ENCODE measurements at regions not wholly inside any gene's neighbourhood (a gene's known extent, or its start where the extent isn't known, plus 50 kb on each side); places are given as distances from the start of the nearest gene placed in this dataset.

DNA sequence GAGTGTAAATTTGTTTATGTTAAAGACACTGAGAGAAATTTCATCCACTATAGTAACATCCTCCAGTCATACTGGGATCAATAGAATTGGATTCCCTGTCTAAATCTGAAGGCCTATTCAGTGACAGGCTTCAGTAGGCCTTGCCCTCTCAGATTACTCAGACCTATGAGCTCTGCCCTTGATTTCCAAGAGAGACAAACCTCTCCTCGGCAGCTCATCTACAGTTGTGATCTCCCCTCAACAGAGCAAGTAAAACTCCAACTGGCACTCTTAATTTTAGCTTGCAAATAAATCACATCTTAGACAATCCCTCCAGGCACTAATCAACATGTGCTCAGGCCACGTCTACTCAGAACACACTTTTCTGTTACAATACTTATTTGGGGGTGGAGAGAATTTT lies 1191.4 kb upstream of the PHF14 start:
- Histone ChIP-seq H3K27me3 (ENCODE audit: low read depth, low read length) (no peaks in the 10 kb centered on the region), H2AFZ (ENCODE audit: low read depth, low read length) (no peak overlapping the region), H3K9me3 (ENCODE audit: insufficient read depth, low read length) (no peaks in the 10 kb centered on the region), H3K79me2 (ENCODE audit: low read length) (no peaks in the 10 kb centered on the region), H3K4me3 (ENCODE audit: low read length) (no peak overlapping the region), H3K4me2 (ENCODE audit: low read length) (no peak overlapping the region), H3K36me3 (replicated peaks; ENCODE audit: low read depth, low read length) (no peaks in the 10 kb centered on the region), H4K20me1 (ENCODE audit: insufficient read depth, low read length) (no peaks in the 10 kb centered on the region), H3K27ac (ENCODE audit: low read length) (no peak overlapping the region), H3K9ac (ENCODE audit: low read length) (no peak overlapping the region), H3K4me1 (ENCODE audit: low read length) (peaks cover 9% of the 10 kb centered on the region)
- TF ChIP-seq, protein P1, sequence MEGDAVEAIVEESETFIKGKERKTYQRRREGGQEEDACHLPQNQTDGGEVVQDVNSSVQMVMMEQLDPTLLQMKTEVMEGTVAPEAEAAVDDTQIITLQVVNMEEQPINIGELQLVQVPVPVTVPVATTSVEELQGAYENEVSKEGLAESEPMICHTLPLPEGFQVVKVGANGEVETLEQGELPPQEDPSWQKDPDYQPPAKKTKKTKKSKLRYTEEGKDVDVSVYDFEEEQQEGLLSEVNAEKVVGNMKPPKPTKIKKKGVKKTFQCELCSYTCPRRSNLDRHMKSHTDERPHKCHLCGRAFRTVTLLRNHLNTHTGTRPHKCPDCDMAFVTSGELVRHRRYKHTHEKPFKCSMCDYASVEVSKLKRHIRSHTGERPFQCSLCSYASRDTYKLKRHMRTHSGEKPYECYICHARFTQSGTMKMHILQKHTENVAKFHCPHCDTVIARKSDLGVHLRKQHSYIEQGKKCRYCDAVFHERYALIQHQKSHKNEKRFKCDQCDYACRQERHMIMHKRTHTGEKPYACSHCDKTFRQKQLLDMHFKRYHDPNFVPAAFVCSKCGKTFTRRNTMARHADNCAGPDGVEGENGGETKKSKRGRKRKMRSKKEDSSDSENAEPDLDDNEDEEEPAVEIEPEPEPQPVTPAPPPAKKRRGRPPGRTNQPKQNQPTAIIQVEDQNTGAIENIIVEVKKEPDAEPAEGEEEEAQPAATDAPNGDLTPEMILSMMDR (IDR thresholded peaks at IDR 0.05; ENCODE audit: low read depth, low read length): no peak
- no peak for TF ChIP-seq EZH2phosphoT487 (IDR thresholded peaks at IDR 0.05; ENCODE audit: low read depth)

DNA sequence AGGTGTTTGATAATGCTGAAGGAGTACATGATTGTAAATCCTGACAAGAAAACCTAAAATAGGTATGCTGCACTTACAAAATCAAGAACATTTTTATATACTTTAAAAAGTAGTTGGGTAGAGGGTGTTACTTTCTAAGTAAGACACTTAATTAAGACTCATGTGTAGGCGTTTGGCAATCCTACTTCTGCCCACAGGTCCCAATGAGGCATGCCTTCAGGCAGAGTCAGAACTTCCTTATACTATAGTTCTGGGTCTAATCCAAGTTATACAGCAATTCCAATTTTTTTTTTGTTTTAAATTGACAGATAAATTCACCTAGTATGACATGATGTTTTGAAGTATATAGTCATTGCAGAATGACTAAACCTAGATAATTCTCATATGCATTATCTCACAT lies 1188.5 kb upstream of the PHF14 start:
- TF ChIP-seq EZH2phosphoT487 (IDR thresholded peaks at IDR 0.05; ENCODE audit: low read depth): no peak
- TF ChIP-seq, protein P1 (IDR thresholded peaks at IDR 0.05; ENCODE audit: low read depth, low read length): no peak
- no peaks in the 10 kb centered on the region for H3K9me3 ChIP-seq (ENCODE audit: insufficient read depth, low read length)
- no peaks in the 10 kb centered on the region for H4K20me1 ChIP-seq (ENCODE audit: insufficient read depth, low read length)
- H3K79me2 ChIP-seq (ENCODE audit: low read length): no peaks in the 10 kb centered on the region
- no peaks in the 10 kb centered on the region for H3K36me3 ChIP-seq (replicated peaks; ENCODE audit: low read depth, low read length)
- no peak overlapping the region for H2AFZ ChIP-seq (ENCODE audit: low read depth, low read length)
- no peak overlapping the region for H3K4me2 ChIP-seq (ENCODE audit: low read length)
- no peaks in the 10 kb centered on the region for H3K27me3 ChIP-seq (ENCODE audit: low read depth, low read length)
- H3K4me1 ChIP-seq (ENCODE audit: low read length): peaks cover 6% of the 10 kb centered on the region
- H3K9ac ChIP-seq (ENCODE audit: low read length): no peak overlapping the region
- no peak overlapping the region for H3K4me3 ChIP-seq (ENCODE audit: low read length)
- H3K27ac ChIP-seq (ENCODE audit: low read length): no peak overlapping the region

DNA sequence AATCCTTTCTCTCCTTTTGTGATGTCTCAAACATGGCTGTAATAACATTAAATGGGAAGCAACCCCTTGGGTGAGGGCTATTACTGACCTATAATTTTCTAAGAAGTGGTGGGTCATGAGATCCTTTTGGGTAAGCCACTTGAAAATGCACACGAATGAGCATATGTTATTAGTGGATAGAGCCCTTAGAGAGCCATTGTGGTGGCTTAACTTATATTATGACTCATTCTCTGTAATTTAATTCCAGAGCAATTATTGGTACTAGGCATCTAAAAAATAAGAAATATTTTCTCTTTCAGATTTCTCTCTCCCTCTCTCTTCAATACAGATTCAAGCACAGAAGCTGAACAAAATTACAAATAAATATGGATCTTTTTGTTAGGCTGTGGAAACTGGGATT lies 1177.4 kb upstream of the PHF14 start:
- H3K79me2 ChIP-seq (ENCODE audit: low read length): no peaks in the 10 kb centered on the region
- H3K4me3 ChIP-seq (ENCODE audit: low read length): no peak overlapping the region
- H3K4me1 ChIP-seq (ENCODE audit: low read length): no peaks in the 10 kb centered on the region
- no peak overlapping the region for H2AFZ ChIP-seq (ENCODE audit: low read depth, low read length)
- H3K4me2 ChIP-seq (ENCODE audit: low read length): no peak overlapping the region
- H3K27me3 ChIP-seq (ENCODE audit: low read depth, low read length): no peaks in the 10 kb centered on the region
- TF ChIP-seq, protein P1 (IDR thresholded peaks at IDR 0.05; ENCODE audit: low read depth, low read length): no peak
- TF ChIP-seq EZH2phosphoT487 (IDR thresholded peaks at IDR 0.05; ENCODE audit: low read depth): no peak
- H4K20me1 ChIP-seq (ENCODE audit: insufficient read depth, low read length): no peaks in the 10 kb centered on the region
- H3K9ac ChIP-seq (ENCODE audit: low read length): no peak overlapping the region
- H3K27ac ChIP-seq (ENCODE audit: low read length): no peak overlapping the region
- no peaks in the 10 kb centered on the region for H3K36me3 ChIP-seq (replicated peaks; ENCODE audit: low read depth, low read length)
- H3K9me3 ChIP-seq (ENCODE audit: insufficient read depth, low read length): no peaks in the 10 kb centered on the region

DNA sequence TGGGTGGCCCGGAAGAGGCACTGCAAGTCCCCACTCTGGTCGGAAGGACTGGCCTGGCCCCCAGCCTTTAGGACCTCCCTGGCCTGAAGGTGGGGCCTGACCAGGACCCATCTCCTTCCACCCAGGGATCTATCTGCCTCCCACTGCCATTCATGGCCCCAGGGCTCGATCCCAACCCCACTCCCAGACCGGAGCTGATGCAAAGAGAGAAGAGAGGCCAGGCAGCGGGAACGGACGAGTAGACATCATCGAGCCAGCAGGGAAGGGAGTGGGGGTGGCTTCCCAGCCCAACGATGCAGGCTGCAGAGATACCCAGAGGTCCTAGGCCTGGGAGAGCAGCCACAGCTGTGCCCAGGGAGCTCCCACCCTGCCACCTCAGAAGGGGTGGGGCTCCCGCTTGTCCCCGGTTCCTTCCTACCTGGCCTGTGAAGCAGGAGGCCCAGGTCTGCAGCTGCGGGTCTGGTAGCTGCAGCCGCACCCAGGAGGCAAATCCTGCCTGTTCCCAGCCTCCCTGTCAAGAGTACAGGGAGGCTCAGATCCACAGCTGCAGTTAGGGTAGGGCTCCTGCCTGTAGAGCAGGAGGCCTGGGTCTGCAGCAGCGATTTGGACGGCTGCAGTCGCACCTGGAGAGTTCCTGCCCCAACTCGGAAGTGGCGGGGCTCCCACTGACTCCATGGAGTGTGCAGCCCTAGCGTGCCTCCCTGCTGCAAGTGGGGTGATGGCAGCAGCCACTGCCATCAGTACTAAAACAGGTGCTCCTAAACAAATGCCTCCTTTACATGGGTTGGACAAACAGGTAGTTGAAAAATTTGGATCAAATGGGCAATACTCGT lies 1151.0 kb upstream of the PHF14 start:
- no peak for TF ChIP-seq EZH2phosphoT487 (IDR thresholded peaks at IDR 0.05; ENCODE audit: low read depth)
- TF ChIP-seq, protein P1 (IDR thresholded peaks at IDR 0.05; ENCODE audit: low read depth, low read length): no peak
- Histone ChIP-seq H3K79me2 (ENCODE audit: low read length) (no peaks in the 10 kb centered on the region), H2AFZ (ENCODE audit: low read depth, low read length) (no peak overlapping the region)

More for the DNA sequence above, 1151.0 kb upstream of the PHF14 start:
- no peak overlapping the region for H3K4me2 ChIP-seq (ENCODE audit: low read length)
- no peak overlapping the region for H3K9ac ChIP-seq (ENCODE audit: low read length)
- H3K4me1 ChIP-seq (ENCODE audit: low read length): no peaks in the 10 kb centered on the region
- H3K36me3 ChIP-seq (replicated peaks; ENCODE audit: low read depth, low read length): no peaks in the 10 kb centered on the region
- H3K27ac ChIP-seq (ENCODE audit: low read length): no peak overlapping the region
- H3K4me3 ChIP-seq (ENCODE audit: low read length): no peak overlapping the region
- no peaks in the 10 kb centered on the region for H3K9me3 ChIP-seq (ENCODE audit: insufficient read depth, low read length)
- H4K20me1 ChIP-seq (ENCODE audit: insufficient read depth, low read length): no peaks in the 10 kb centered on the region
- no peaks in the 10 kb centered on the region for H3K27me3 ChIP-seq (ENCODE audit: low read depth, low read length)

Measured in OCI-LY3 (cell line).